MCF 10A (cell line): ENCODE measurements at regions not wholly inside any gene's neighbourhood (a gene's known extent, or its start where the extent isn't known, plus 50 kb on each side); places are given as distances from the start of the nearest gene placed in this dataset.

Experiments
- BruUV-seq: library from RNA; stranded (reverse); fragments of 400-500 nt; replicated peaks from 2 replicates; lab custom pipeline; 2021; lab: Mats Ljungman, UMichigan
- CTCF ChIA-PET: fragments of 300-600 bp; sonication (Branson Sonifier 250); formaldehyde crosslinking; extraction: SDS; loops from one replicate; lab custom pipeline; 2021; ENCODE audit warnings: antibody characterized with exemption, inconsistent platforms; lab: Yijun Ruan, JAX
- POLR2A ChIA-PET: fragments of 300-600, 350-650 bp; sonication (Branson Sonifier 250); formaldehyde crosslinking; extraction: SDS; loops from one replicate; lab custom pipeline; 2020; ENCODE audit warnings: antibody characterized with exemption, inconsistent platforms; lab: Yijun Ruan, JAX
- DNase-seq: peaks from one replicate; pipeline ENCODE4 v3.0.0-alpha.2; 2018; ENCODE audit not compliant: unreplicated experiment
- H3K27ac Mint-ChIP-seq: one replicate; pipeline ENCODE4 v1.8.0; 2022; ENCODE audit warnings: mild to moderate bottlenecking, low read depth, mixed read lengths; ENCODE audit not compliant: unreplicated experiment
- H3K27me3 Mint-ChIP-seq: one replicate; pipeline ENCODE4 v1.8.0; 2022; ENCODE audit warnings: mixed read lengths; ENCODE audit not compliant: insufficient read depth, unreplicated experiment
- H3K36me3 Mint-ChIP-seq: one replicate; pipeline ENCODE4 v1.8.0; 2022; ENCODE audit warnings: mild to moderate bottlenecking, moderate library complexity, mixed read lengths; ENCODE audit not compliant: insufficient read depth, unreplicated experiment
- H3K4me1 Mint-ChIP-seq: one replicate; pipeline ENCODE4 v1.8.0; 2022; ENCODE audit warnings: mixed read lengths; ENCODE audit not compliant: insufficient read depth, unreplicated experiment
- H3K4me3 Mint-ChIP-seq: one replicate; pipeline ENCODE4 v1.8.0; 2022; ENCODE audit warnings: mild to moderate bottlenecking, moderate library complexity, mixed read lengths; ENCODE audit not compliant: unreplicated experiment
- H3K9me3 Mint-ChIP-seq: one replicate; pipeline ENCODE4 v1.8.0; 2022; ENCODE audit warnings: mixed read lengths; ENCODE audit not compliant: unreplicated experiment
- CTCF ChIP-seq: fragments of 200-600 bp; IDR thresholded peaks from one replicate; pipeline ENCODE4 v1.8.0; 2022; ENCODE audit warnings: antibody characterized with exemption, mild to moderate bottlenecking; ENCODE audit not compliant: unreplicated experiment
- intact Hi-C: fragments of 100-400 bp; cut with micrococcal nuclease; formaldehyde crosslinking; loops from 2 replicates; pipeline ENCODE4 v1.14.1; 2022

GRCh38 chr10:81315026-81315425 is 560.0 kb upstream of the NRG3 start:
- no peaks in the 10 kb centered on the region for H3K9me3 Mint-ChIP-seq
- CTCF ChIA-PET = no interaction called here
- peaks cover 96% of the 10 kb centered on the region for H3K27me3 Mint-ChIP-seq
- POLR2A ChIA-PET = no interaction called here
- no peaks in the 10 kb centered on the region for H3K4me1 Mint-ChIP-seq
- intact Hi-C loops = no loop called here
- no peaks in the 10 kb centered on the region for H3K36me3 Mint-ChIP-seq
- no peak overlapping the region for H3K27ac Mint-ChIP-seq
- no peak overlapping the region for H3K4me3 Mint-ChIP-seq
- BruUV-seq = no TSS peak
- DNase-seq = no peak
- TF ChIP-seq CTCF = no peak

GRCh38 chr10:81348003-81348402 is 527.0 kb upstream of the NRG3 start:
- no peak overlapping the region for H3K27ac Mint-ChIP-seq
- H3K36me3 Mint-ChIP-seq = no peaks in the 10 kb centered on the region
- ChIA-PET POLR2A (interaction anchor here (0.7 kb wide), 1 partner anchor 912 kb away, joined by 3 read pairs; no protein-coding TSS in a partner anchor), CTCF (interaction anchor here (1.0 kb wide), 1 partner anchor 648 kb away, joined by 3 read pairs; no protein-coding TSS in a partner anchor)
- BruUV-seq = no TSS peak
- intact Hi-C loops = no loop called here
- peaks cover 12% of the 10 kb centered on the region for H3K27me3 Mint-ChIP-seq
- H3K9me3 Mint-ChIP-seq = no peaks in the 10 kb centered on the region
- no peaks in the 10 kb centered on the region for H3K4me1 Mint-ChIP-seq
- no peak for TF ChIP-seq CTCF
- no peak overlapping the region for H3K4me3 Mint-ChIP-seq
- no peak for DNase-seq

GRCh38 chr10:81367132-81367531 is 507.9 kb upstream of the NRG3 start:
- CTCF ChIA-PET = no interaction called here

GRCh38 chr10:81386817-81387216 is 488.2 kb upstream of the NRG3 start:
- H3K27ac Mint-ChIP-seq = no peak overlapping the region
- no peak for TF ChIP-seq CTCF
- H3K36me3 Mint-ChIP-seq = no peaks in the 10 kb centered on the region
- no peak overlapping the region for H3K4me3 Mint-ChIP-seq
- BruUV-seq = no TSS peak
- CTCF ChIA-PET = interaction anchor here (0.6 kb wide), 1 partner anchor 1011 kb away, joined by 3 read pairs; no protein-coding TSS in a partner anchor
- POLR2A ChIA-PET = no interaction called here
- H3K4me1 Mint-ChIP-seq = peaks cover 7% of the 10 kb centered on the region
- intact Hi-C loops = no loop called here
- H3K9me3 Mint-ChIP-seq = peaks cover 6% of the 10 kb centered on the region
- DNase-seq = no peak
- H3K27me3 Mint-ChIP-seq = peaks cover 28% of the 10 kb centered on the region

More at GRCh38 chr10:81367132-81367531, 507.9 kb upstream of the NRG3 start:
- intact Hi-C loops = no loop called here
- Mint-ChIP-seq H3K4me3 (no peak overlapping the region), H3K36me3 (no peaks in the 10 kb centered on the region), H3K4me1 (no peaks in the 10 kb centered on the region), H3K27ac (no peak overlapping the region), H3K9me3 (no peaks in the 10 kb centered on the region), H3K27me3 (peaks cover 31% of the 10 kb centered on the region)
- no peak for DNase-seq
- POLR2A ChIA-PET = interaction anchor here (0.9 to 1.8 kb wide), 3 partner anchors 9 to 14 kb away, joined by 3 to 6 read pairs (median 4); no protein-coding TSS in a partner anchor
- no peak for TF ChIP-seq CTCF
- no TSS peak for BruUV-seq
